OCI-LY3 (cell line): ENCODE measurements at regions not wholly inside any gene's neighbourhood (a gene's known extent, or its start where the extent isn't known, plus 50 kb on each side); places are given as distances from the start of the nearest gene placed in this dataset.

Experiments used
- H2AFZ ChIP-seq: fragments of 200-600, 300-600 bp; shearing (Covaris generic); 2 replicates; pipeline ENCODE4 v1.6.0; 2014; ENCODE audit warnings: antibody characterized with exemption, low read depth, low read length
- H3K27ac ChIP-seq: fragments of 200-600, 300-600 bp; sonication (generic); 2 replicates; pipeline ENCODE4 v1.5.1; 2014; ENCODE audit warnings: mild to moderate bottlenecking, low read length, moderate library complexity, mixed read lengths
- H3K27me3 ChIP-seq: fragments of 200-600, 300-600 bp; sonication (generic); 2 replicates; pipeline ENCODE4 v1.6.1; 2014; ENCODE audit warnings: low read depth, low read length, mixed read lengths
- H3K36me3 ChIP-seq: fragments of 200-600, 300-600 bp; sonication (generic); replicated peaks from 2 replicates; pipeline ENCODE3; 2014; ENCODE audit warnings: low read depth, low read length, mixed read lengths
- H3K4me1 ChIP-seq: fragments of 300-600, 200-600 bp; sonication (generic); 2 replicates; pipeline ENCODE4 v1.6.1; 2014; ENCODE audit warnings: low read length, mixed read lengths
- H3K4me2 ChIP-seq: fragments of 200-600, 300-600 bp; sonication (generic); 2 replicates; pipeline ENCODE4 v1.6.1; 2014; ENCODE audit warnings: low read length, mixed read lengths
- H3K4me3 ChIP-seq: fragments of 300-600, 200-600 bp; sonication (generic); 2 replicates; pipeline ENCODE4 v1.5.1; 2014; ENCODE audit warnings: antibody characterized with exemption, mild to moderate bottlenecking, low read length, moderate library complexity
- H3K79me2 ChIP-seq: fragments of 300-600, 200-600 bp; shearing (Covaris generic); 2 replicates; pipeline ENCODE4 v1.6.1; 2014; ENCODE audit warnings: mild to moderate bottlenecking, low read length, mixed read lengths
- H3K9ac ChIP-seq: fragments of 300-600, 200-600 bp; shearing (Covaris generic); 2 replicates; pipeline ENCODE4 v1.6.0; 2014; ENCODE audit warnings: mild to moderate bottlenecking, low read length, moderate library complexity
- H3K9me3 ChIP-seq: fragments of 200-600, 300-600 bp; shearing (Covaris generic); 2 replicates; pipeline ENCODE4 v1.6.1; 2014; ENCODE audit warnings: low read length, mixed read lengths; ENCODE audit not compliant: insufficient read depth
- H4K20me1 ChIP-seq: fragments of 200-600, 300-600 bp; sonication (generic); 2 replicates; pipeline ENCODE4 v1.6.1; 2016; ENCODE audit warnings: low read length, mixed read lengths; ENCODE audit not compliant: insufficient read depth
- CTCF ChIP-seq: fragments of 200-600, 300-600 bp; sonication (generic); IDR thresholded peaks from 2 replicates; pipeline ENCODE4 v1.5.1; 2014; ENCODE audit warnings: antibody characterized with exemption, low read length, low read depth
- EZH2phosphoT487 ChIP-seq: fragments of 200-600 bp; shearing (Covaris generic); IDR thresholded peaks from 2 replicates; pipeline ENCODE4 v1.6.1; 2018; ENCODE audit warnings: antibody characterized with exemption, mixed run types, low read depth

- no peaks in the 10 kb centered on the region for H3K36me3 ChIP-seq
- H4K20me1 ChIP-seq, result no peaks in the 10 kb centered on the region
- H3K27me3 ChIP-seq, result no peaks in the 10 kb centered on the region
- H3K9ac ChIP-seq, result no peak overlapping the region
- no peaks in the 10 kb centered on the region for H3K4me1 ChIP-seq
- H2AFZ ChIP-seq, result 0 out of 2 replicates have a peak overlapping the region, but pooled peaks have one; percentile 33
- H3K4me3 ChIP-seq, result no peak overlapping the region
- H3K4me2 ChIP-seq, result no peak overlapping the region
- no peaks in the 10 kb centered on the region for H3K9me3 ChIP-seq
- H3K79me2 ChIP-seq, result no peaks in the 10 kb centered on the region
- no peak overlapping the region for H3K27ac ChIP-seq
- no peak for TF ChIP-seq CTCF
- no peak for TF ChIP-seq EZH2phosphoT487
These were observed 81.2 kb upstream of the MAPRE2 start for GRCh38 chr18:34959989-34960388.

GRCh38 chr18:34965108-34965507 is 76.1 kb upstream of the MAPRE2 start:
- H2AFZ ChIP-seq, result no peak overlapping the region
- H3K9ac ChIP-seq, result no peak overlapping the region
- no peaks in the 10 kb centered on the region for H4K20me1 ChIP-seq
- H3K9me3 ChIP-seq, result no peaks in the 10 kb centered on the region
- no peaks in the 10 kb centered on the region for H3K36me3 ChIP-seq
- TF ChIP-seq EZH2phosphoT487, result no peak
- no peak for TF ChIP-seq CTCF
- no peak overlapping the region for H3K4me3 ChIP-seq
- no peak overlapping the region for H3K27ac ChIP-seq
- no peaks in the 10 kb centered on the region for H3K79me2 ChIP-seq
- no peaks in the 10 kb centered on the region for H3K27me3 ChIP-seq
- no peaks in the 10 kb centered on the region for H3K4me1 ChIP-seq
- no peak overlapping the region for H3K4me2 ChIP-seq

DNA sequence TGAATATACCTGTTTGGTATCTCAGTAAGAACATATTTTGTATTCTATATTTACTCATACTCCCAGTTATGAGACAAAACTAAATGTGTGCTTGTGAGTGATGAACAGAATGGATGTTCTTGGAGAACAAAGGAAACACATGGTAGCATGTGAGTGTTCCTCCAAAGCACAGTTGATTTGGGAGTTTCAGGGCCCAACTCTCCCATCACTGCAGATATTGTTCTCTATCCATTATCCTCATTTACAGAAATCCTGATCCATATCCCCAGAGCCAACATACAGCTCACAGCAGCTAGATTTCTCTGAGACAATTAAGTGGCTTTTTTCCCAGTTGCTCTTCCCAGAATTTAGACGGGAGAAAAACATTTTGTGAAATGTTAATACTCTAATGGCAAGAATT is 75.6 kb upstream of the MAPRE2 start:
- Histone ChIP-seq H3K36me3 (no peaks in the 10 kb centered on the region), H3K4me3 (no peak overlapping the region), H3K4me1 (no peaks in the 10 kb centered on the region), H3K9ac (no peak overlapping the region), H3K79me2 (no peaks in the 10 kb centered on the region), H2AFZ (no peak overlapping the region), H3K4me2 (no peak overlapping the region), H3K27me3 (no peaks in the 10 kb centered on the region), H3K9me3 (no peaks in the 10 kb centered on the region), H4K20me1 (no peaks in the 10 kb centered on the region), H3K27ac (no peak overlapping the region)
- TF ChIP-seq EZH2phosphoT487 (no peak), CTCF (no peak)

- TF ChIP-seq EZH2phosphoT487, result no peak
- no peak for TF ChIP-seq CTCF
- H3K9me3 ChIP-seq, result no peaks in the 10 kb centered on the region
- H3K36me3 ChIP-seq, result no peaks in the 10 kb centered on the region
- H4K20me1 ChIP-seq, result no peaks in the 10 kb centered on the region
- no peaks in the 10 kb centered on the region for H3K27me3 ChIP-seq
- no peaks in the 10 kb centered on the region for H3K79me2 ChIP-seq
- H3K27ac ChIP-seq, result no peak overlapping the region
- H2AFZ ChIP-seq, result no peak overlapping the region
- H3K9ac ChIP-seq, result no peak overlapping the region
- H3K4me3 ChIP-seq, result no peak overlapping the region
- no peaks in the 10 kb centered on the region for H3K4me1 ChIP-seq
- no peak overlapping the region for H3K4me2 ChIP-seq
These were observed 71.1 kb upstream of the MAPRE2 start for GRCh38 chr18:34970106-34970505.
